ENCODE measurements at regions not wholly inside any gene's neighbourhood (a gene's known extent, or its start where the extent isn't known, plus 50 kb on each side); places are given as distances from the start of the nearest gene placed in this dataset.
"Not testable (repeated sequence)": the region's sequence is repeated elsewhere in the genome, so short reads cannot be mapped to it uniquely, and the experiment has no call there.

DNA sequence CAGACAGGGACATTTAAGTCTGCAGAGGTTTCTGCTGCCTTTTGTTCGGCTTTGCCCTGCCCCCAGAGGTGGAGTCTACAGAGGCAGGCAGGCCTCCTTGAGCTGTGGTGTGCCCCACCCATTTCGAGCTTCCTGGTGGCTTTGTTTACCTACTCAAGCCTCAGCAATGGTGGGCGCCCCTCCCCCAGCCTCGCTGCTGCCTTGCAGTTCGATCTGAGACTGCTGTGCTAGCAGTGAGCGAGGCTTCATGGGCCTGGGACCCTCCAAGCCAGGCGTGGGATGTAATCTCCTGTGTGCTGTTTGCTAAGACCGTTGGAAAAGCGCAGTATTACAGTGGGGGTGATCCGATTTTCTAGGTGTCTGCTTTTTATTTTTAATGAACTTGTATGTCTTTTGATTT lies 133.6 kb upstream of the NTRK2 start:
- TF ChIP-seq, protein P1, sequence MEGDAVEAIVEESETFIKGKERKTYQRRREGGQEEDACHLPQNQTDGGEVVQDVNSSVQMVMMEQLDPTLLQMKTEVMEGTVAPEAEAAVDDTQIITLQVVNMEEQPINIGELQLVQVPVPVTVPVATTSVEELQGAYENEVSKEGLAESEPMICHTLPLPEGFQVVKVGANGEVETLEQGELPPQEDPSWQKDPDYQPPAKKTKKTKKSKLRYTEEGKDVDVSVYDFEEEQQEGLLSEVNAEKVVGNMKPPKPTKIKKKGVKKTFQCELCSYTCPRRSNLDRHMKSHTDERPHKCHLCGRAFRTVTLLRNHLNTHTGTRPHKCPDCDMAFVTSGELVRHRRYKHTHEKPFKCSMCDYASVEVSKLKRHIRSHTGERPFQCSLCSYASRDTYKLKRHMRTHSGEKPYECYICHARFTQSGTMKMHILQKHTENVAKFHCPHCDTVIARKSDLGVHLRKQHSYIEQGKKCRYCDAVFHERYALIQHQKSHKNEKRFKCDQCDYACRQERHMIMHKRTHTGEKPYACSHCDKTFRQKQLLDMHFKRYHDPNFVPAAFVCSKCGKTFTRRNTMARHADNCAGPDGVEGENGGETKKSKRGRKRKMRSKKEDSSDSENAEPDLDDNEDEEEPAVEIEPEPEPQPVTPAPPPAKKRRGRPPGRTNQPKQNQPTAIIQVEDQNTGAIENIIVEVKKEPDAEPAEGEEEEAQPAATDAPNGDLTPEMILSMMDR (IDR thresholded peaks at IDR 0.05), result not testable (repeated sequence)
- not testable (repeated sequence) for TF ChIP-seq POLR2A (IDR thresholded peaks at IDR 0.05)

All from vagina (tissue), 2 donors.